MCF 10A (cell line): ENCODE measurements at regions not wholly inside any gene's neighbourhood (a gene's known extent, or its start where the extent isn't known, plus 50 kb on each side); places are given as distances from the start of the nearest gene placed in this dataset.

Experiments used
- BruUV-seq: library from RNA; stranded (reverse); fragments of 400-500 nt; replicated peaks from 2 replicates; lab custom pipeline; 2021; lab: Mats Ljungman, UMichigan
- CTCF ChIA-PET: fragments of 300-600 bp; sonication (Branson Sonifier 250); formaldehyde crosslinking; extraction: SDS; loops from one replicate; lab custom pipeline; 2021; ENCODE audit warnings: antibody characterized with exemption, inconsistent platforms; lab: Yijun Ruan, JAX
- POLR2A ChIA-PET: fragments of 300-600, 350-650 bp; sonication (Branson Sonifier 250); formaldehyde crosslinking; extraction: SDS; loops from one replicate; lab custom pipeline; 2020; ENCODE audit warnings: antibody characterized with exemption, inconsistent platforms; lab: Yijun Ruan, JAX
- DNase-seq: peaks from one replicate; pipeline ENCODE4 v3.0.0-alpha.2; 2018; ENCODE audit not compliant: unreplicated experiment
- H3K27ac Mint-ChIP-seq: one replicate; pipeline ENCODE4 v1.8.0; 2022; ENCODE audit warnings: mild to moderate bottlenecking, low read depth, mixed read lengths; ENCODE audit not compliant: unreplicated experiment
- H3K27me3 Mint-ChIP-seq: one replicate; pipeline ENCODE4 v1.8.0; 2022; ENCODE audit warnings: mixed read lengths; ENCODE audit not compliant: insufficient read depth, unreplicated experiment
- H3K36me3 Mint-ChIP-seq: one replicate; pipeline ENCODE4 v1.8.0; 2022; ENCODE audit warnings: mild to moderate bottlenecking, moderate library complexity, mixed read lengths; ENCODE audit not compliant: insufficient read depth, unreplicated experiment
- H3K4me1 Mint-ChIP-seq: one replicate; pipeline ENCODE4 v1.8.0; 2022; ENCODE audit warnings: mixed read lengths; ENCODE audit not compliant: insufficient read depth, unreplicated experiment
- H3K4me3 Mint-ChIP-seq: one replicate; pipeline ENCODE4 v1.8.0; 2022; ENCODE audit warnings: mild to moderate bottlenecking, moderate library complexity, mixed read lengths; ENCODE audit not compliant: unreplicated experiment
- H3K9me3 Mint-ChIP-seq: one replicate; pipeline ENCODE4 v1.8.0; 2022; ENCODE audit warnings: mixed read lengths; ENCODE audit not compliant: unreplicated experiment
- intact Hi-C: fragments of 100-400 bp; cut with micrococcal nuclease; formaldehyde crosslinking; loops from 2 replicates; pipeline ENCODE4 v1.14.1; 2022
- TF ChIP-seq, protein P1 (sequence below): fragments of 200-600 bp; IDR thresholded peaks from one replicate; pipeline ENCODE4 v1.8.0; 2022; ENCODE audit warnings: antibody characterized with exemption, mild to moderate bottlenecking; ENCODE audit not compliant: unreplicated experiment

DNA sequence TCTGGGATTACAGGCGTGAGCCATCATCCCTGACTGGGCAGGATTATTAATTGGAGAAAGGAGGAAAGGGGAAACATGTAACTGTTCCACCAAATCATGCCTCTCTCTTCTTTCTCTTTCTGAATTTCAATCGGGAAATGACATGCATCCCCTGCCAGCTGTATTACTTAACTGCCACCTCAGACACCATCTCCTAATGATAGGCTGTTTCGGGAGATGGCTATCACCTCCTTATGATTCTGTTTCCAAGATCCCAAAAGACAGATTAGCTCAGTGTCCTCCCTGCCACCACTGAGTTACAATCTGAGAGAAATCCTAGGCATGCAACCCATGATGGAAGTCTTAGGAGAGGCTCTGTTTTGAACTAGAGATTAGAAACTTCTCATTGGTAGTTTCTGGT lies 67.5 kb downstream of the MIS18A start:
- no peak overlapping the region for H3K27ac Mint-ChIP-seq
- no TSS peak for BruUV-seq

DNA sequence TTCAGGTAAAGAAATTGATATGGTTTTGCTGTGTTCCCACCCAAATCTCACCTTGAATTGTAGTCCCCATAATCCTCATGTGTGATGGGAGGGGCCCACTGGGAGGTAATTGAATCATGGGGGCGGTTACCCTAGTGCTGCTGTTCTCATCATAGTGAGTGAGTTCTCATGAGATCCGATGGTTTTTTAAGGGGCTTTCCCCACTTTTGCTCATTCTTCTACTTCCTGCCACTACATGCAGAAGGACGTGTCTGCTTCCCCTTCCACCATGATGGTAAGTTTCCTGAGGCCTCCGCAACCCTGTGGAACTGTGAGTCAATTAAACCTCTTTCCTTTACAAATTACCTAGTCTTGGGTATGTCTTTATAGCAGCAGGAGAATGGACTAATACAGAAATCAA lies 69.3 kb downstream of the MIS18A start:
- H3K4me3 Mint-ChIP-seq = no peak overlapping the region
- H3K27ac Mint-ChIP-seq = no peak overlapping the region
- no peaks in the 10 kb centered on the region for H3K36me3 Mint-ChIP-seq
- peaks cover 58% of the 10 kb centered on the region for H3K27me3 Mint-ChIP-seq
- no peak for DNase-seq
- ChIA-PET POLR2A (no interaction called here), CTCF (no interaction called here)
- intact Hi-C loops = no loop called here
- TF ChIP-seq, protein P1, sequence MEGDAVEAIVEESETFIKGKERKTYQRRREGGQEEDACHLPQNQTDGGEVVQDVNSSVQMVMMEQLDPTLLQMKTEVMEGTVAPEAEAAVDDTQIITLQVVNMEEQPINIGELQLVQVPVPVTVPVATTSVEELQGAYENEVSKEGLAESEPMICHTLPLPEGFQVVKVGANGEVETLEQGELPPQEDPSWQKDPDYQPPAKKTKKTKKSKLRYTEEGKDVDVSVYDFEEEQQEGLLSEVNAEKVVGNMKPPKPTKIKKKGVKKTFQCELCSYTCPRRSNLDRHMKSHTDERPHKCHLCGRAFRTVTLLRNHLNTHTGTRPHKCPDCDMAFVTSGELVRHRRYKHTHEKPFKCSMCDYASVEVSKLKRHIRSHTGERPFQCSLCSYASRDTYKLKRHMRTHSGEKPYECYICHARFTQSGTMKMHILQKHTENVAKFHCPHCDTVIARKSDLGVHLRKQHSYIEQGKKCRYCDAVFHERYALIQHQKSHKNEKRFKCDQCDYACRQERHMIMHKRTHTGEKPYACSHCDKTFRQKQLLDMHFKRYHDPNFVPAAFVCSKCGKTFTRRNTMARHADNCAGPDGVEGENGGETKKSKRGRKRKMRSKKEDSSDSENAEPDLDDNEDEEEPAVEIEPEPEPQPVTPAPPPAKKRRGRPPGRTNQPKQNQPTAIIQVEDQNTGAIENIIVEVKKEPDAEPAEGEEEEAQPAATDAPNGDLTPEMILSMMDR = no peak
- no peaks in the 10 kb centered on the region for H3K9me3 Mint-ChIP-seq
- H3K4me1 Mint-ChIP-seq = no peaks in the 10 kb centered on the region
- BruUV-seq = no TSS peak

More for the DNA sequence above, 67.5 kb downstream of the MIS18A start:
- H3K4me1 Mint-ChIP-seq = no peaks in the 10 kb centered on the region
- no peak for DNase-seq
- TF ChIP-seq, protein P1 = no peak
- H3K27me3 Mint-ChIP-seq = peaks cover 65% of the 10 kb centered on the region
- no peaks in the 10 kb centered on the region for H3K36me3 Mint-ChIP-seq
- no peak overlapping the region for H3K4me3 Mint-ChIP-seq
- H3K9me3 Mint-ChIP-seq = no peaks in the 10 kb centered on the region
- POLR2A ChIA-PET = interaction anchor here (1.3 kb wide), 1 partner anchor 10 kb away, joined by 3 read pairs; no protein-coding TSS in a partner anchor
- intact Hi-C loops = no loop called here
- CTCF ChIA-PET = no interaction called here

DNA sequence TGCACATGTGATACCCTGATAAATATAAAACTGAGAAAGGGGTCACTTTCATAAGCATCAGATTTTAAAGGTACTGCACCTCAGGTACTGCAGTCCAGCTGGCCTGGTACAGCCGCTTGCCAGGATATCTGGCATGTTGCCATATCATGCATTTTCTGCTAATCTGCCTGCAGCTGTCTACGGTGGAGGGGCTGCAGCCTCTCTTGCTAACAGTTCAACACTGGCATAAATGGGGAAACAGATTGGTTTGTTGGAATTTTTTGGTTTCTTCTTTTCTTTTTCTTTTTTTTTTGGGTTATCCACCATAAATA lies 71.5 kb downstream of the MIS18A start:
- DNase-seq = no peak
- BruUV-seq = no TSS peak
- Mint-ChIP-seq H3K4me3 (no peak overlapping the region), H3K27me3 (peaks cover 41% of the 10 kb centered on the region), H3K4me1 (no peaks in the 10 kb centered on the region), H3K9me3 (no peaks in the 10 kb centered on the region), H3K27ac (no peak overlapping the region), H3K36me3 (no peaks in the 10 kb centered on the region)
- POLR2A ChIA-PET = no interaction called here
- intact Hi-C loops = no loop called here
- TF ChIP-seq, protein P1 = no peak
- CTCF ChIA-PET = interaction anchor here (1.1 kb wide), 1 partner anchor 28 kb away, joined by 3 read pairs; no protein-coding TSS in a partner anchor

DNA sequence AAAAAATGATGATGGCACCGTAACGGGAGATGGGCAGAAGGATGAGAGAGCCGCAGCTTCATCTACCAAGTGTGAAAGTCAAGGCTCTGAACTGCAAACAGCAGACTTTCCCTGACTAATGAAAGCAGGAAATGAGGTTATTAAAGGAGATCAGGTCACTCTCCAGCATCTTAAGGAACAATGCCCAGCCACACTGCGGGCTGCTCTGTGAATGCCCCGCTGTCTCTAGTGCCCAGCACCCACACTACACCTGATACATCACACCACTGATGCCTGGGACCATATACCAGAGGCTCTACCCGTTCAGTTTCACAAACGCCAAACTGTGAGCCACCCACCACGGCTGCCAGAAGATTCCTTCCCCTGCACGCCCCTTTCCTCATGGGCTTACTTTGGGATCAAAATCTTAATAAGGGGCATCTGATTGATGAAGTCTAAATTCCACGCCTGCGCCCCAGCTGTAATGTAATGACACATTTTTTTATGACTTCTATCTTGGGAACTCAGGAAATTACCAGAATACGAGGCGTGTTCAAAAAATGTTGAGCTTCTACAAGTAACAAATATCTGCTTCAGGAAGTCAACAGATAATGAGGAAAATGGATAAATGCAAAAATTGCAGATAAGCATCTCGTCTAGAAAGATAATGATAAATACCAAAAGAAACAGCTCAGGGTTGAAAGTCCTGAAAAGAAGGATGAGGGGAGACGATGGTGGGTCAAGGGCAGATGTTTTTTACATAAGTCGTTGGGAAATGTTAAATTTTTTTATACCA lies 72.0 kb downstream of the MIS18A start:
- H3K27me3 Mint-ChIP-seq = peaks cover 41% of the 10 kb centered on the region
- CTCF ChIA-PET = no interaction called here

More for the DNA sequence above, 72.0 kb downstream of the MIS18A start:
- no peaks in the 10 kb centered on the region for H3K9me3 Mint-ChIP-seq
- no peak overlapping the region for H3K4me3 Mint-ChIP-seq
- DNase-seq = no peak
- H3K27ac Mint-ChIP-seq = no peak overlapping the region
- TF ChIP-seq, protein P1 = no peak
- H3K36me3 Mint-ChIP-seq = no peaks in the 10 kb centered on the region
- intact Hi-C loops = no loop called here
- POLR2A ChIA-PET = no interaction called here
- no TSS peak for BruUV-seq
- H3K4me1 Mint-ChIP-seq = no peaks in the 10 kb centered on the region
